GM21786 (cell line): ENCODE measurements at regions not wholly inside any gene's neighbourhood (a gene's known extent, or its start where the extent isn't known, plus 50 kb on each side); places are given as distances from the start of the nearest gene placed in this dataset.
"Not testable (repeated sequence)": the region's sequence is repeated elsewhere in the genome, so short reads cannot be mapped to it uniquely, and the experiment has no call there.

ENCODE experiments used
- ATAC-seq: cut with Tn5 transposase; IDR thresholded peaks from one replicate; pipeline ENCODE4 v1.9.1; 2021; ENCODE audit not compliant: unreplicated experiment

GRCh38 chr10:94124147-94124546, 130.4 kb downstream of the PLCE1 start:
- ATAC-seq, result not testable (repeated sequence)

- not testable (repeated sequence) for ATAC-seq
Measured at GRCh38 chr10:94125268-94125667, 131.5 kb downstream of the PLCE1 start.

- ATAC-seq, result no peak
Measured at GRCh38 chr10:94125856-94126255, 132.1 kb downstream of the PLCE1 start.

- ATAC-seq, result no peak
Measured at GRCh38 chr10:94129393-94130130, 135.8 kb downstream of the PLCE1 start.

GRCh38 chr10:94131885-94132284, 138.2 kb downstream of the PLCE1 start:
- ATAC-seq, result no peak

- ATAC-seq, result no peak
Measured at GRCh38 chr10:94133239-94133638, 139.5 kb downstream of the PLCE1 start.

GRCh38 chr10:94137747-94138146, 144.0 kb downstream of the PLCE1 start:
- no peak for ATAC-seq

GRCh38 chr10:94138391-94138790, 144.7 kb downstream of the PLCE1 start:
- no peak for ATAC-seq

GRCh38 chr10:94143261-94143660, 149.5 kb downstream of the PLCE1 start:
- no peak for ATAC-seq

GRCh38 chr10:94146313-94146712, 152.6 kb downstream of the PLCE1 start:
- no peak for ATAC-seq

GRCh38 chr10:94146746-94147145, 153.0 kb downstream of the PLCE1 start:
- no peak for ATAC-seq

GRCh38 chr10:94149702-94150101, 156.0 kb downstream of the PLCE1 start:
- ATAC-seq, result no peak

GRCh38 chr10:94150541-94151184, 156.9 kb downstream of the PLCE1 start:
- ATAC-seq, result no peak

- no peak for ATAC-seq
Measured at GRCh38 chr10:94155722-94156271, 162.1 kb downstream of the PLCE1 start.

- ATAC-seq, result no peak
Measured at GRCh38 chr10:94156453-94156852, 162.7 kb downstream of the PLCE1 start.

- ATAC-seq, result not testable (repeated sequence)
Measured at GRCh38 chr10:94165158-94165611, 171.5 kb downstream of the PLCE1 start.

GRCh38 chr10:94172332-94172731, 178.6 kb downstream of the PLCE1 start:
- no peak for ATAC-seq

- ATAC-seq, result no peak
Measured at GRCh38 chr10:94173594-94173993, 179.9 kb downstream of the PLCE1 start.

GRCh38 chr10:94174838-94175237, 181.1 kb downstream of the PLCE1 start:
- no peak for ATAC-seq

GRCh38 chr10:94178475-94179253, 184.1 kb downstream of the NOC3L start:
- no peak for ATAC-seq

GRCh38 chr10:94180576-94180975, 182.2 kb downstream of the NOC3L start:
- ATAC-seq, result no peak
